ENCODE measurements at regions not wholly inside any gene's neighbourhood (a gene's known extent, or its start where the extent isn't known, plus 50 kb on each side); places are given as distances from the start of the nearest gene placed in this dataset.

DNA sequence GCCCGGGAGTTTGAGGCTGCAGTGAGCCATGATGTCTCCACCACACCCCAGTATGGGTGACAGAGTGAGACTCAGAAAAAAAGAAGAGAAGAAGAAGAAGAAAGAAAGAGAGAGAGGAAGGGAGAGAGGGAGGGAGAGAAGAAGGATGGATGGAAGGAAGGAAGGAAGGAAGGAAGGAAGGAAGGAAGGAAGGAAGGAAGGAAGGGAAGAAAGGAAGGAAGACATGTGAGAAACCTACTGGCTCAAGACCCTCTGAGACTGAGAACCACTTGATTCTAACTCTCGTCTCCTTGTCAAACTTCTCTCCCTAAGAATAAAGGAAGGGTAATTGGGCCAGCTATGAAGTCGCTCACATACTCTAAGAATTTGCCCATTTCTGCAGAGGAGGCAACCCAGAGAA lies 148.1 kb upstream of the UBE2E1 start:
- CTCF ChIA-PET: no interaction called here
- no peak overlapping the region for H3K27ac Mint-ChIP-seq

DNA sequence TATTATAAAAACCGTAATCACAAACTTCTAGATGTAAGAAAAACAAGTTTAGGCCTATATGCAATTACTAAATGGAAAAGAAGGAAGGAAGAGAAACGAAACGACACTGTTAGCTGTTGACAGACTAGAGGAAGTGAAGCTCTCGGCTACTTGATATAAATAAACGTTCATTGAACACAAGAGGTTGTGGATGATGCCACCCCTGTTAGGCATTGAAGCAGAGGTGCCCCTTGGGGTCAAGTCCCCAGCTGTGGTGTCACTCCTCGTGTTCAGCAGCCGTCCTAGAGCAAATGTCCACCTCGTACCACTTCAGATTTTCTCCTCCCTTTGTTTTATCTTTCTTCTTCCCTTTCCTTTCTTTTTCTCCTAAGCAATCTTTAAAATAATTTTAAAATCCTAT lies 146.5 kb upstream of the UBE2E1 start:
- peak; percentile 87 for ATAC-seq (ENCODE audit: low read depth)
- Mint-ChIP-seq H3K36me3 (ENCODE audit: low read depth) (no peaks in the 10 kb centered on the region), H3K4me3 (peak overlapping the region; percentile 63), H3K9me3 (peaks cover 4% of the 10 kb centered on the region), H3K27me3 (no peaks in the 10 kb centered on the region), H3K27ac (peak overlapping the region; percentile 82), H3K4me1 (peaks cover 78% of the 10 kb centered on the region)
- no peak for TF ChIP-seq CTCF (IDR thresholded peaks at IDR 0.05)
- ChIA-PET POLR2A (interaction anchor here (0.7 kb wide), 2 partner anchors 133 to 258 kb away, joined by 4 to 5 read pairs; no protein-coding TSS in a partner anchor), CTCF (interaction anchor here (1.4 kb wide), 1 partner anchor 10 kb away, joined by 4 read pairs; no protein-coding TSS in a partner anchor)
- intact Hi-C loops (cut with micrococcal nuclease): loop anchor here (2.0 to 10.0 kb wide), 2 partner anchors 14 to 454 kb away; partner anchors contain the start of gene UBE2E2
- DNase-seq: no peak

More for the DNA sequence above, 148.1 kb upstream of the UBE2E1 start:
- H3K4me1 Mint-ChIP-seq: peaks cover 81% of the 10 kb centered on the region
- ATAC-seq (ENCODE audit: low read depth): no peak
- H3K27me3 Mint-ChIP-seq: no peaks in the 10 kb centered on the region
- no peak for DNase-seq
- H3K36me3 Mint-ChIP-seq (ENCODE audit: low read depth): no peaks in the 10 kb centered on the region
- no peak for TF ChIP-seq CTCF (IDR thresholded peaks at IDR 0.05)
- H3K9me3 Mint-ChIP-seq: peaks cover 4% of the 10 kb centered on the region
- no peak overlapping the region for H3K4me3 Mint-ChIP-seq
- POLR2A ChIA-PET: no interaction called here
- intact Hi-C loops (cut with micrococcal nuclease): loop anchor here (2.0 to 10.0 kb wide), 2 partner anchors 15 to 453 kb away; partner anchors contain the start of gene UBE2E2

GRCh38 chr3:23659840-23660430 lies 145.8 kb upstream of the UBE2E1 start:
- H3K4me3 Mint-ChIP-seq: no peak overlapping the region
- H3K27me3 Mint-ChIP-seq: no peaks in the 10 kb centered on the region
- ChIA-PET POLR2A (interaction anchor here (0.7 kb wide), 1 partner anchor 257 kb away, joined by 5 read pairs; no protein-coding TSS in a partner anchor), CTCF (interaction anchor here (1.4 kb wide), 1 partner anchor 9 kb away, joined by 4 read pairs; no protein-coding TSS in a partner anchor)
- ATAC-seq (ENCODE audit: low read depth): no peak
- H3K9me3 Mint-ChIP-seq: peaks cover 4% of the 10 kb centered on the region
- H3K27ac Mint-ChIP-seq: peak overlapping the region; percentile 18
- H3K4me1 Mint-ChIP-seq: peaks cover 73% of the 10 kb centered on the region
- H3K36me3 Mint-ChIP-seq (ENCODE audit: low read depth): no peaks in the 10 kb centered on the region
- TF ChIP-seq CTCF (IDR thresholded peaks at IDR 0.05): no peak
- intact Hi-C loops (cut with micrococcal nuclease): loop anchor here (2.0 to 10.0 kb wide), 2 partner anchors 13 to 455 kb away; partner anchors contain the start of gene UBE2E2
- no peak for DNase-seq

DNA sequence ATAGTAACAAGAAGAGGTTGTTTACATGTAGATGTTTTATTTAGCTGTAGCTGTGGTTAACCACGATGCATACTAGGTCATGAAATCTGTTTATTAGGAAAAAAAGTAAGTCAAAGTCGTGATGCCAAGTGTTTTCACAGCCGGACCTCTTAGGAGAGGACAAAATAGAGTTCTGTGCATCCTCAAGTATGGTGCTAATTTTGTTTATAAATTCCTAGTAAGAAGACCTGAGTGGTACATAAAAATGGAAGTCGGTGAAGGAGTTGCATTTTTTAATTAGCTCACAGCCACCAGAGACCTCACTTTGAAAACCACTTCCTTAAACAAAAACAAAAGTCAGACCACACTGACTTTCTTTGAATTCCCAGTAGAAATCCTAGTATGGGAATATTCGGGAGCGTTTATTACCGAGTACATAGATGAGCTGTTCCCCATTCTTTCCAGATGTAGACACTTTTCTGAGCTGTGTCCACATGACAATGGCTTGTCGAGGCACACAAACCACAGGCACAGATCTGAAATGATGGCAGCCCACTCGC lies 143.6 kb upstream of the UBE2E1 start:
- ATAC-seq (ENCODE audit: low read depth) (no peak), DNase-seq (no peak)
- H3K4me1 Mint-ChIP-seq: peaks cover 62% of the 10 kb centered on the region
- H3K4me3 Mint-ChIP-seq: no peak overlapping the region
- no peaks in the 10 kb centered on the region for H3K36me3 Mint-ChIP-seq (ENCODE audit: low read depth)
- POLR2A ChIA-PET: interaction anchor here (0.7 kb wide), 1 partner anchor 255 kb away, joined by 4 read pairs; the partner anchor contains the start of genes NKIRAS1 and RPL15
- H3K27me3 Mint-ChIP-seq: no peaks in the 10 kb centered on the region
- no peaks in the 10 kb centered on the region for H3K9me3 Mint-ChIP-seq
- TF ChIP-seq CTCF (IDR thresholded peaks at IDR 0.05): no peak
- CTCF ChIA-PET: no interaction called here
- intact Hi-C loops (cut with micrococcal nuclease): no loop called here
- H3K27ac Mint-ChIP-seq: no peak overlapping the region

GRCh38 chr3:23663246-23663645 lies 142.5 kb upstream of the UBE2E1 start:
- ChIA-PET CTCF (no interaction called here), POLR2A (no interaction called here)
- DNase-seq (no peak), ATAC-seq (ENCODE audit: low read depth) (no peak)
- Mint-ChIP-seq H3K4me1 (peaks cover 59% of the 10 kb centered on the region), H3K4me3 (no peak overlapping the region), H3K36me3 (ENCODE audit: low read depth) (no peaks in the 10 kb centered on the region), H3K27ac (no peak overlapping the region), H3K27me3 (no peaks in the 10 kb centered on the region), H3K9me3 (no peaks in the 10 kb centered on the region)
- TF ChIP-seq CTCF (IDR thresholded peaks at IDR 0.05): no peak
- intact Hi-C loops (cut with micrococcal nuclease): no loop called here
